ENCODE measurements at regions not wholly inside any gene's neighbourhood (a gene's known extent, or its start where the extent isn't known, plus 50 kb on each side); places are given as distances from the start of the nearest gene placed in this dataset.

DNA sequence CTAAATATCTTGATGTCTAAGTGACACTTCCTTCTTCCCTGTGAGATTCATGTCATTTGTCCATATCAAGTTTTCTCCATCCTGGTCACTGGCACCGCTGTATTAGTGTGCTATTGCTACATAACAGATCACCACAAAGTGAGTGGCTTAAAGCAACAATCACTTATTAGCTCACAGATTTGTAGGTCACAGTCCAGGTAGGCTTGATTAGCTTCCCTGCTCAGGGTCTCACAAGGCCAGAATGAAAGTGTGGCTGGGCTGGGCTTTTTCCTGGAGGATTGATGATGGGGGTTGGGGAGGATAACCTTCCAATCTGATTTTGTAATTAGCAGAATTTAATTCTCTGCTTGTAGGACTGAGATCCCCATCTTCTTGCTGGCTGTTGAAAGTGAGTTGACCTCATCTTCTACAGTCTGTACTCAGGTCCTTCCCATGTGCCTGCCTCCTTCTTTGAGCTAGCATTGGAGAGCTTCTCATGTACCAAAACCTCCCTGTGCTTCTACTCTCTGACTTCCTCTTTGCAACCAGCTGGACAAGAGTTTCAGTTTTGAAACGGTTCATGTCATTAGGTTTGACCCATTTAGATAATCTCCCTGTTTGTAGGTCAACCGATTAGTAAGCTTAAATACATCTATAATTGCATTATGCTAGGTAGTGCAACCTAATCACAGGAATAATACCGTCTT is 152.4 kb upstream of the MAN1A1 start:
- H3K27me3 ChIP-seq (ENCODE audit: control insufficient read depth, insufficient read depth, low read length, poor library complexity, severe bottlenecking), result no peaks in the 10 kb centered on the region
- no peak overlapping the region for H3K27ac Mint-ChIP-seq
- H3K9me3 Mint-ChIP-seq, result no peaks in the 10 kb centered on the region
- H3K4me1 ChIP-seq (ENCODE audit: control insufficient read depth, insufficient read depth, low read length), result no peaks in the 10 kb centered on the region
- no peak overlapping the region for H3K4me3 Mint-ChIP-seq
- no peaks in the 10 kb centered on the region for H3K27me3 Mint-ChIP-seq (ENCODE audit: insufficient read depth)
- H3K9me3 ChIP-seq (ENCODE audit: control insufficient read depth, low read length), result no peaks in the 10 kb centered on the region
- WGBS, 2 experiments (ENCODE audit: insufficient coverage in 1 of 2, insufficient read length in 1 of 2), result 83 to 87% methylated on average over 4 of the region's 4 CpGs
- no peak overlapping the region for H3K27ac ChIP-seq (ENCODE audit: low read depth, low read length)
- no peaks in the 10 kb centered on the region for H3K36me3 Mint-ChIP-seq (ENCODE audit: low read depth)
- TF ChIP-seq, protein P1, sequence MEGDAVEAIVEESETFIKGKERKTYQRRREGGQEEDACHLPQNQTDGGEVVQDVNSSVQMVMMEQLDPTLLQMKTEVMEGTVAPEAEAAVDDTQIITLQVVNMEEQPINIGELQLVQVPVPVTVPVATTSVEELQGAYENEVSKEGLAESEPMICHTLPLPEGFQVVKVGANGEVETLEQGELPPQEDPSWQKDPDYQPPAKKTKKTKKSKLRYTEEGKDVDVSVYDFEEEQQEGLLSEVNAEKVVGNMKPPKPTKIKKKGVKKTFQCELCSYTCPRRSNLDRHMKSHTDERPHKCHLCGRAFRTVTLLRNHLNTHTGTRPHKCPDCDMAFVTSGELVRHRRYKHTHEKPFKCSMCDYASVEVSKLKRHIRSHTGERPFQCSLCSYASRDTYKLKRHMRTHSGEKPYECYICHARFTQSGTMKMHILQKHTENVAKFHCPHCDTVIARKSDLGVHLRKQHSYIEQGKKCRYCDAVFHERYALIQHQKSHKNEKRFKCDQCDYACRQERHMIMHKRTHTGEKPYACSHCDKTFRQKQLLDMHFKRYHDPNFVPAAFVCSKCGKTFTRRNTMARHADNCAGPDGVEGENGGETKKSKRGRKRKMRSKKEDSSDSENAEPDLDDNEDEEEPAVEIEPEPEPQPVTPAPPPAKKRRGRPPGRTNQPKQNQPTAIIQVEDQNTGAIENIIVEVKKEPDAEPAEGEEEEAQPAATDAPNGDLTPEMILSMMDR (conservative IDR thresholded peaks at IDR 0.05), result no peak
- H3K4me1 Mint-ChIP-seq, result peaks cover 32% of the 10 kb centered on the region
- no peaks in the 10 kb centered on the region for H3K36me3 ChIP-seq (ENCODE audit: control insufficient read depth, insufficient read depth, low read length)
- H3K9ac ChIP-seq (ENCODE audit: extremely low read depth, low read length, poor library complexity, severe bottlenecking), result no peak overlapping the region
- no peak for DNase-seq
- H3K4me3 ChIP-seq (ENCODE audit: low read length), result no peak overlapping the region

DNA sequence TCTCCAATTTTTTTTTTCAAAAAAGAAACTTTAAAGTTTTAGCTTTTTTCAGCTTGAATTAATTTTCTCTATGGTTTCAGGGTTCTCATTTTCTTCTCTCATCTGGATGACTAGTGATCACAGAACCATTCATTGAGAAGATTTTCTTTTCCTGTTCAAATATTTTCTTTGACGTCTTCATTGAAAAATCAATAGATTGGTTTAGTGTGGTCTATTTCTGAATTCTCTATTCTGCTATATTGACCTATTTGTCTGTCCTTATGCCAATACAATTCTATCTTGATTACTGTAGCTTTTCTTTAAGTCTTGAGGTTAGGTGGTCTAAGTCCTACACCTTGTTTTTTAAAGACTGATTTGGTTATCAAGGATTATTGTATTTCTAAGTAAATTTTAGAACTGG is 150.2 kb upstream of the MAN1A1 start:
- no peak overlapping the region for H3K4me3 ChIP-seq (ENCODE audit: low read length)
- H3K9ac ChIP-seq (ENCODE audit: extremely low read depth, low read length, poor library complexity, severe bottlenecking), result no peak overlapping the region
- TF ChIP-seq, protein P1 (conservative IDR thresholded peaks at IDR 0.05), result no peak
- Mint-ChIP-seq H3K4me1 (peaks cover 25% of the 10 kb centered on the region), H3K27ac (no peak overlapping the region), H3K36me3 (ENCODE audit: low read depth) (no peaks in the 10 kb centered on the region), H3K27me3 (ENCODE audit: insufficient read depth) (peaks cover 2% of the 10 kb centered on the region), H3K9me3 (no peaks in the 10 kb centered on the region), H3K4me3 (no peak overlapping the region)
- H3K4me1 ChIP-seq (ENCODE audit: control insufficient read depth, insufficient read depth, low read length), result no peaks in the 10 kb centered on the region
- WGBS, 2 experiments (ENCODE audit: insufficient coverage in 1 of 2, insufficient read length in 1 of 2), result 100% methylated on average over 1 of the region's 1 CpG; no CpG with 5 or more reads in 1 of the 2 experiments
- H3K36me3 ChIP-seq (ENCODE audit: control insufficient read depth, insufficient read depth, low read length), result no peaks in the 10 kb centered on the region
- H3K9me3 ChIP-seq (ENCODE audit: control insufficient read depth, low read length), result no peaks in the 10 kb centered on the region
- H3K27ac ChIP-seq (ENCODE audit: low read depth, low read length), result no peak overlapping the region
- no peaks in the 10 kb centered on the region for H3K27me3 ChIP-seq (ENCODE audit: control insufficient read depth, insufficient read depth, low read length, poor library complexity, severe bottlenecking)
- DNase-seq, result no peak

DNA sequence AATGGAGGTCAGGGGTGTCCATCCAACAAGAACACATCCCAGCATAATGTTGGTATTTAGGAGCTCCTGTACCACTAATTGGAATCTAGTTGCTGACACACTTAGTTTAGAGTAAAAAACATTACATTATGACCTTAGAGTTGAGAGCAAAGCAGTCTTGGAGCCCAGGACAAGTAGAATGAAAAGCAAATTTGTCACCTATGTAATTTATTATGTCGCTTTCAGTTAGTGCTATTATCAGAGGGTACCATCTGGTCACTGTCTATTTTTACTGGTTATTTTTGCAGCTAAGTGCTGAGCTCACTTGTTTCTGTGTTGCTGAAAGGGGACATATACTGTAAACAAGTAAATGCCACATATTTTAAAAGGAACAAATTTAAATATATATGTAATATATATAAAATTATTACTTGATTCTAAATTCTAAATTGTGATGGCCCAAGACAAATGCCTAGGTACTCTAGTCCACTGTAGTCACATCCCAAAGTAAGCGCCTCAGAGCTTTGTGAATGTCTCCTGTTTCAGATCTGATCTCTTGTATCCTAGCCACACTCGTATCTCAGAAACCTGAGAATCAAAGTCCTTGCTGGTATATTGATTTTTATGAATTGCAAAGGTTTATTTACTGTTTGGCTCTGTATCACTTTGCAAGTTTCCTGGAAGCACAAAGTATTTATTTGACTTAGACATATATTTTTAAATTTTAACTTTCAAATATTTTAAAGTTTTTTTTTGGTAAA is 148.6 kb upstream of the MAN1A1 start:
- WGBS, 2 experiments (ENCODE audit: insufficient coverage in 1 of 2, insufficient read length in 1 of 2), result 80 to 93% methylated on average over 1 to 3 of the region's 3 CpGs
- Mint-ChIP-seq H3K27me3 (ENCODE audit: insufficient read depth) (peaks cover 2% of the 10 kb centered on the region), H3K9me3 (no peaks in the 10 kb centered on the region)

More for the DNA sequence above, 148.6 kb upstream of the MAN1A1 start:
- Histone ChIP-seq H3K4me1 (ENCODE audit: control insufficient read depth, insufficient read depth, low read length) (no peaks in the 10 kb centered on the region), H3K4me3 (ENCODE audit: low read length) (no peak overlapping the region), H3K9ac (ENCODE audit: extremely low read depth, low read length, poor library complexity, severe bottlenecking) (no peak overlapping the region), H3K36me3 (ENCODE audit: control insufficient read depth, insufficient read depth, low read length) (no peaks in the 10 kb centered on the region), H3K27ac (ENCODE audit: low read depth, low read length) (no peak overlapping the region), H3K27me3 (ENCODE audit: control insufficient read depth, insufficient read depth, low read length, poor library complexity, severe bottlenecking) (no peaks in the 10 kb centered on the region), H3K9me3 (ENCODE audit: control insufficient read depth, low read length) (no peaks in the 10 kb centered on the region)
- H3K36me3 Mint-ChIP-seq (ENCODE audit: low read depth), result no peaks in the 10 kb centered on the region
- no peak overlapping the region for H3K27ac Mint-ChIP-seq
- TF ChIP-seq, protein P1 (conservative IDR thresholded peaks at IDR 0.05), result no peak
- no peak overlapping the region for H3K4me3 Mint-ChIP-seq
- H3K4me1 Mint-ChIP-seq, result peaks cover 25% of the 10 kb centered on the region
- DNase-seq, result no peak
